Caco-2 (cell line): ENCODE measurements at regions not wholly inside any gene's neighbourhood (a gene's known extent, or its start where the extent isn't known, plus 50 kb on each side); places are given as distances from the start of the nearest gene placed in this dataset.

ENCODE experiments used
- BruUV-seq: library from RNA; stranded (reverse); fragments of 400-500 nt; replicated peaks from 2 replicates; lab custom pipeline; 2021; lab: Mats Ljungman, UMichigan
- CTCF ChIA-PET: fragments of 300-600 bp; sonication (Branson Sonifier 250); formaldehyde crosslinking; loops from one replicate; lab custom pipeline; 2022; ENCODE audit warnings: antibody characterized with exemption; lab: Charles Lee
- POLR2A ChIA-PET: fragments of 300-600 bp; sonication (Branson Sonifier 250); formaldehyde crosslinking; loops from one replicate; lab custom pipeline; 2022; ENCODE audit warnings: antibody characterized with exemption; lab: Charles Lee
- DNase-seq, 2 experiments: peaks; one replicate each; pipeline versions ENCODE4 v3.0.0 to v3.0.0-alpha.2; 2020 to 2022
- H3K27me3 ChIP-seq: replicated peaks from 2 replicates; pipeline ENCODE4 v1.6.0; 2011; ENCODE audit warnings: low read length; ENCODE audit not compliant: control insufficient read depth, insufficient read depth
- H3K36me3 ChIP-seq: 2 replicates; pipeline ENCODE4 v1.5.1; 2011; ENCODE audit warnings: low read length; ENCODE audit not compliant: control insufficient read depth, insufficient read depth
- H3K4me1 ChIP-seq: fragments of 250-450 bp; sonication (Bioruptor Pico); 2 replicates; pipeline ENCODE4 v1.5.1; 2020; ENCODE audit warnings: mild to moderate bottlenecking
- H3K4me3 ChIP-seq: 2 replicates; pipeline ENCODE4 v1.5.1; 2011; ENCODE audit warnings: low read depth, mild to moderate bottlenecking, control low read depth, low read length
- H3K9me3 ChIP-seq: fragments of 250-450 bp; sonication (Bioruptor Pico); 2 replicates; pipeline ENCODE4 v1.5.1; 2020; ENCODE audit warnings: mild to moderate bottlenecking, moderate library complexity
- H3K27ac Mint-ChIP-seq: one replicate; pipeline ENCODE4 v1.8.0; 2022; ENCODE audit warnings: mixed read lengths; ENCODE audit not compliant: unreplicated experiment
- H3K27me3 Mint-ChIP-seq: one replicate; pipeline ENCODE4 v1.8.0; 2022; ENCODE audit warnings: mixed read lengths; ENCODE audit not compliant: insufficient read depth, unreplicated experiment
- H3K36me3 Mint-ChIP-seq: one replicate; pipeline ENCODE4 v1.8.0; 2022; ENCODE audit warnings: mild to moderate bottlenecking, mixed read lengths; ENCODE audit not compliant: insufficient read depth, unreplicated experiment
- H3K4me1 Mint-ChIP-seq: one replicate; pipeline ENCODE4 v1.8.0; 2022; ENCODE audit warnings: low read depth, mixed read lengths; ENCODE audit not compliant: unreplicated experiment
- H3K4me3 Mint-ChIP-seq: one replicate; pipeline ENCODE4 v1.8.0; 2022; ENCODE audit warnings: mild to moderate bottlenecking, moderate library complexity, mixed read lengths; ENCODE audit not compliant: unreplicated experiment
- H3K9me3 Mint-ChIP-seq: one replicate; pipeline ENCODE4 v1.8.0; 2022; ENCODE audit warnings: mixed read lengths; ENCODE audit not compliant: unreplicated experiment
- CTCF ChIP-seq, 2 experiments: fragments of 200-600 bp in 1 of 2; IDR thresholded peaks; 1 replicate in 1 of 2; 2 replicates in 1 of 2; pipeline versions ENCODE4 v1.5.1 to v1.8.0; 2011 to 2022; ENCODE audit warnings: antibody characterized with exemption in 1 of 2, control low read depth in 1 of 2, inconsistent platforms in 1 of 2, low read depth in 1 of 2, low read length in 1 of 2, mild to moderate bottlenecking in 1 of 2, moderate library complexity in 1 of 2; ENCODE audit not compliant: insufficient read depth in 1 of 2, severe bottlenecking in 1 of 2, unreplicated experiment in 1 of 2
- intact Hi-C: fragments of 100-400 bp; cut with micrococcal nuclease; formaldehyde crosslinking; loops from one replicate; pipeline ENCODE4 v1.10.0; 2022; ENCODE audit not compliant: unreplicated experiment

GRCh38 chr7:12504149-12504548 is 66.4 kb upstream of the SCIN start:
- H3K27ac Mint-ChIP-seq: no peak overlapping the region
- H3K4me1 Mint-ChIP-seq: no peaks in the 10 kb centered on the region
- H3K9me3 ChIP-seq: 0 out of 2 replicates have a peak, but pooled peaks cover 2% of the 10 kb centered on the region
- no peak overlapping the region for H3K4me3 ChIP-seq
- POLR2A ChIA-PET: interaction anchor here (0.5 kb wide), 1 partner anchor 37 kb away, joined by 3 read pairs; no protein-coding TSS in a partner anchor
- intact Hi-C loops: no loop called here
- no peaks in the 10 kb centered on the region for H3K36me3 ChIP-seq
- H3K27me3 Mint-ChIP-seq: no peaks in the 10 kb centered on the region
- no peaks in the 10 kb centered on the region for H3K36me3 Mint-ChIP-seq
- no peaks in the 10 kb centered on the region for H3K27me3 ChIP-seq
- H3K9me3 Mint-ChIP-seq: no peaks in the 10 kb centered on the region
- DNase-seq: no peak
- TF ChIP-seq CTCF (IDR thresholded peaks at IDR 0.05; ENCODE audit: insufficient read depth in 1 of 2, low read depth in 1 of 2, low read length in 1 of 2, severe bottlenecking in 1 of 2, unreplicated experiment in 1 of 2): no peak
- no TSS peak for BruUV-seq
- CTCF ChIA-PET: no interaction called here
- no peak overlapping the region for H3K4me3 Mint-ChIP-seq
- no peaks in the 10 kb centered on the region for H3K4me1 ChIP-seq

GRCh38 chr7:12508005-12508404 is 62.5 kb upstream of the SCIN start:
- H3K4me3 ChIP-seq: no peak overlapping the region
- CTCF ChIA-PET: no interaction called here
- no peaks in the 10 kb centered on the region for H3K4me1 ChIP-seq
- H3K36me3 Mint-ChIP-seq: no peaks in the 10 kb centered on the region
- no peak overlapping the region for H3K27ac Mint-ChIP-seq
- H3K9me3 Mint-ChIP-seq: no peaks in the 10 kb centered on the region
- intact Hi-C loops: no loop called here
- H3K27me3 Mint-ChIP-seq: peaks cover 5% of the 10 kb centered on the region
- H3K4me3 Mint-ChIP-seq: no peak overlapping the region
- no peak for DNase-seq
- TF ChIP-seq CTCF (IDR thresholded peaks at IDR 0.05; ENCODE audit: insufficient read depth in 1 of 2, low read depth in 1 of 2, low read length in 1 of 2, severe bottlenecking in 1 of 2, unreplicated experiment in 1 of 2): no peak
- no peaks in the 10 kb centered on the region for H3K36me3 ChIP-seq
- H3K27me3 ChIP-seq: no peaks in the 10 kb centered on the region
- 0 out of 2 replicates have a peak, but pooled peaks cover 2% of the 10 kb centered on the region for H3K9me3 ChIP-seq
- POLR2A ChIA-PET: no interaction called here
- BruUV-seq: no TSS peak
- H3K4me1 Mint-ChIP-seq: no peaks in the 10 kb centered on the region

GRCh38 chr7:12508554-12508953 is 62.0 kb upstream of the SCIN start:
- no peak overlapping the region for H3K4me3 Mint-ChIP-seq
- BruUV-seq: no TSS peak
- no peaks in the 10 kb centered on the region for H3K9me3 Mint-ChIP-seq
- Histone ChIP-seq H3K4me1 (no peaks in the 10 kb centered on the region), H3K36me3 (no peaks in the 10 kb centered on the region), H3K27me3 (no peaks in the 10 kb centered on the region), H3K4me3 (no peak overlapping the region), H3K9me3 (0 out of 2 replicates have a peak, but pooled peaks cover 2% of the 10 kb centered on the region)
- ChIA-PET CTCF (no interaction called here), POLR2A (no interaction called here)
- DNase-seq: no peak
- intact Hi-C loops: no loop called here
- H3K27me3 Mint-ChIP-seq: peaks cover 7% of the 10 kb centered on the region
- no peak for TF ChIP-seq CTCF (IDR thresholded peaks at IDR 0.05; ENCODE audit: insufficient read depth in 1 of 2, low read depth in 1 of 2, low read length in 1 of 2, severe bottlenecking in 1 of 2, unreplicated experiment in 1 of 2)
- H3K27ac Mint-ChIP-seq: no peak overlapping the region
- H3K4me1 Mint-ChIP-seq: no peaks in the 10 kb centered on the region
- H3K36me3 Mint-ChIP-seq: no peaks in the 10 kb centered on the region
